NCI-H1048 (cell line): ENCODE measurements at regions not wholly inside any gene's neighbourhood (a gene's known extent, or its start where the extent isn't known, plus 50 kb on each side); places are given as distances from the start of the nearest gene placed in this dataset.

Experiments used
- DNase-seq: peaks from one replicate; lab custom pipeline; 2025; lab: John Stamatoyannopoulos, UW

- DNase-seq: no peak
Measured at GRCh38 chr15:85307687-85308045, 72.7 kb upstream of the AKAP13 start.

DNA sequence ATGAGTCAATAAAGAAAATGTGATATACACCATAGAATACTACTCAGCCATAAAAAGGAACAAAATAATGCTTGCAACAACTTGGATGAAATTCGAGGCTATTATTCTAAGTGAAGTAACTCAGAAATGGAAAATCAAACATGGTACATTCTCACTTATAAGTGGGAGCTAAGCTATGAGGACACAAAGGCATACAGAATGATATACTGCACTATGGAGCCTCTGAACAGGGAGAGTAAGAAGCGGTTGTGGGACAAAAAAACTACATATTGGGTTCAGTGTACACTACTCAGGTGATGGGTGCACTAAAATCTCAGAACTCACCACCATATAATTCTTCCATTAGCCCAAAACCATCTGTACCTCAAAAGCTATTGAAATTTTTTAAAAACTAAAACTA, 68.8 kb upstream of the AKAP13 start:
- no peak for DNase-seq

GRCh38 chr15:85312486-85312885, 67.9 kb upstream of the AKAP13 start:
- no peak for DNase-seq

DNA sequence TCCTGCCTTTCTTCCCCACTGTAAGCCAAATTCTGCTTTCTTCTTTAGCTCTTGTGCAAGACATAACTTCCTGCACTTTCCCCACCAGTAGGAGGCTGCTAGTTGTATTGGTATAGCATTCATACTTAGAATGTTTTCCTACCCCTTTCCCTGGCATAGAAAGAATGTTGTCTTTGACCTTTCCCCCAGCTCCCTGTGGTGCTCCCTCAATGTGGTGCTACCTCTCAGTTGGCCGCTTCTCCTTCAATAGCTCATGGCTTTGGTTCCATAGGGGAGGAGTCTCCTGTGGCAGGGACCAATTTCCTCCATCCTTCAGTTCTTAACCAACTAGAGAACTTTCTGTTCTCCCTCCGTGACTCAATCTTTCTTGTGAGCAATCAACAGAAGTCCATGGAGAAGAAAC, 67.5 kb upstream of the AKAP13 start:
- DNase-seq: no peak

GRCh38 chr15:85313339-85313738, 67.1 kb upstream of the AKAP13 start:
- no peak for DNase-seq

GRCh38 chr15:85314146-85314545, 66.3 kb upstream of the AKAP13 start:
- DNase-seq: no peak

DNA sequence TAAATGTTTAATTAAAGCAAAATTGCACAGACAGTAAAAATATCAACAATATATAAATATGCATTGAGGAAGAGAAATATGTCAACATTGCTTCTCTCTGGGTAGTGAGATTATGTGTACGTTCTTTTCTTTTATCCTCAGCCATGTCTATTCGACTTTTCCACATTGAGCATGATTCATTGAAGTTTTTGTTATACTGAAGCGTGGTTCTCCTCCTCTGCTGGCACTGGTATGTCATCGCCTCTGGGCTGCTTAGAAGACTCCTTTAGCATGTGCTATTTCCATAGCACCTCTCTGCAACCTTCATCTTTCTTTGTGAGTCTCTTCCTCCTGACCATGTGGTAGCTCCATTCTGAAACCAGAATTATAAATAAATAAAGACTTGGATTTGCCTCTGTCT, 65.8 kb upstream of the AKAP13 start:
- DNase-seq: no peak

- no peak for DNase-seq
Measured at GRCh38 chr15:85316244-85316934, 64.0 kb upstream of the AKAP13 start.

DNA sequence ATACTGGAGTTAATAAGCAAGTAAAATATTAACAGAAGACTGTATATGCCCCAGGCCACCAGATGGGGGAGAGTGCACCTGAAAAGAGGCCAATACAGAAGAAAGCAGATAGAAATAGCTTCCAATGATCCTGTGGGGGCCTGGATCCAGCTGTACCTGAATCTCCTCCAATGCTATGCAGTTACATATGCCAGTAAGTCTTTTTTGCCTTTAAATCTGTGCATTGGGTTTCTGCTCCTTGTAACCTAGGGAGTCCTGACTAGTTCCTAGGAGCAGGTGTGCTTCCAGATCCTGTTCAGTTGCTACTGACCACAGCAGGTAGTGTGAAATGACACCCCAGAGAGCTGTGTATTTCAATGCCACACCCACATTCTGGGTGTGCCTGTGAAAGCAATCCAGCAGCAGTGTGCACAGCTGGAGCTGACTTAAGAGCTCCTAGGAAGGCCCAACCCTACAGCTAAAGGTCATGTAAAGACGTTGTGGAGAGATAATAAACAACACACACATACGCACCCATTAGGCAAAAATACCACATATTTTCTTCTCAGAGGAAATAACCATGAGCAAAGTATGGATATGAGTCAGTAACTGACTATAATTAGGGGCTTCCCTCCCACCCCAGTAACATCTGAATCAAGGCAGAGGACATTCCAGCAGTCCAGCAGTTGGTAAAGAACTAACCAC, 62.2 kb upstream of the AKAP13 start:
- DNase-seq: no peak

GRCh38 chr15:85318732-85319076, 61.7 kb upstream of the AKAP13 start:
- no peak for DNase-seq

DNA sequence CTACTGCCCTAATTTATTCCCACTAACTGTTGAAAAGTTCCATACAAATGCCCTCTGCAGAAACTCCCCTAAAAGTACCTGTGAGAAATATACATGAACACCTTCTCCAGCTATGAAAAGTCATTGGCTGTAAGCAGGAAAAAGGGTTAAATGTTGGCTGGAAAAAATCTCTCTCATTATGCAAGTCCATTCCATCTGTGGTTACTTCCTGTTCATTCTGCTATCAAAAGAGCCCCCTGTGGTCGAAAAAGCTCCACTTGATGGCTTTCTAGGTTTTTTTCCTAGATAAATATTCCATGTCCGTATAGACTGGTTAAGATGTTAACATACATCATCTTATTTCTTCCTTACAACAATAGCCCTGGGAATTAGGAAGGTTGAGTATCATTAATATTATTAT, 56.2 kb upstream of the AKAP13 start:
- DNase-seq: no peak

DNA sequence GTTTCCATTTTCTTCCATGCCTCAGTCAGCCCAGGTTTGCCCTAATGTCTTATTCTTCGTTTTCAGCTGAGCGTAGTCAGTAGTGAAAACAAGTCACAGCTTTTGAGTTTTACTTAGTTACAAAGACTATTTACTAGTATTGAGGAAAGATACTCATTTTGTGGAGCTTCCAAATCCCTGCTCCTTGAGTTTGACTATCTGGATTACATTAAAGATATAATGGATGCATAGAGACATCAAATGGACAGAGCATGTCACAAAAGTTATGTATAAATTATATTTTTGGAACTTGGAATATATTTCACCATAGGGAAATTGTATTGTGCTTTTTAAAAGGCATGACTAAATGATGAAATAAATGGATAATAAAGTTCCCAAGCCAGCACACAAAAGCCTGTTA, 54.6 kb upstream of the AKAP13 start:
- no peak for DNase-seq

- no peak for DNase-seq
Measured at GRCh38 chr15:85326291-85326690, 54.1 kb upstream of the AKAP13 start.

- DNase-seq: no peak
Measured at GRCh38 chr15:85327820-85328219, 52.6 kb upstream of the AKAP13 start.

- DNase-seq: no peak
Measured at GRCh38 chr15:85329561-85330422, 50.6 kb upstream of the AKAP13 start.
